GM19397 (cell line): ENCODE measurements at regions not wholly inside any gene's neighbourhood (a gene's known extent, or its start where the extent isn't known, plus 50 kb on each side); places are given as distances from the start of the nearest gene placed in this dataset.

Experiments used
- ATAC-seq: cut with Tn5 transposase; IDR thresholded peaks from one replicate; pipeline ENCODE4 v1.9.1; 2021; ENCODE audit warnings: mild to moderate bottlenecking, moderate library complexity; ENCODE audit not compliant: unreplicated experiment

DNA sequence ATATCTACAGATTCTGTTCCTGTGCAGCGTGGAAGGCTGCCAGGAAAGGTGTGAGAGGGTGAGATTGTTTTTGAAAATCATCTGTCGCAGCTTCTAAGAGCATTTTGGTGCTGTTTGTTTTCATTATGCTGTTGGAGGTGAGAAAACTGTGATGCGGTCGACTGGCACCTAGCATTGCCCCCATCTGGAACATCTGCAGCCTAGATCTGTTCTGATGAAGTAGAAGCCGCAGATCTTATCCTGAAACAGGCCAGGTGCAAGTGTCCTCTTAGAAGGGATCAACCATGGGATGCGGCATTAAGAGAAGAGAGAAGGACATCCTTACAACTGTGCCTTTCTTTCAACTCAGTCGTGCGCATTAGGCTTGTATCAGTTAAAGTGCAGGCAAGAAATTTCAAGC lies 167.3 kb downstream of the CDH26 start:
- ATAC-seq, result no peak

DNA sequence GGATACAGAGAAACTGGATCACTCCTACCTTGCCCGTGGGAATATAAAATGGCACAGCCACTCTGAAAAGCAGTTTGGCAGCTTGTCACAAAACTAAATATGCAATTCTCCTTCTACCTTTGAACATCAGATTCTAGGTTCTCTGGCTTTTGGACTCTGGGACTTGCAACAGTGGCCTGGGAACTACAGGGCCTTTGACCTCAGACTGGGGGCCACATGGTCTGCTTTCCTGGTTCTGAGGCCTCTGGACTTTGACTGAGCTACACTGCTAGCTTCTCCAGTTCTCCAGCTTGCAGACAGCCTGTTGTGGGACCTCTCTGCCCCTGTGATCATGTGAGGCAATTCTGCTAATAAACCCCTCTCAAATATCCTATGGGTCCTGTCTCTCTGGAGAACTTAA lies 168.8 kb downstream of the CDH26 start:
- ATAC-seq, result no peak

- no peak for ATAC-seq
Measured at GRCh38 chr20:60131375-60131774, 173.2 kb downstream of the CDH26 start.

GRCh38 chr20:60132162-60132826 lies 174.1 kb downstream of the CDH26 start:
- no peak for ATAC-seq

DNA sequence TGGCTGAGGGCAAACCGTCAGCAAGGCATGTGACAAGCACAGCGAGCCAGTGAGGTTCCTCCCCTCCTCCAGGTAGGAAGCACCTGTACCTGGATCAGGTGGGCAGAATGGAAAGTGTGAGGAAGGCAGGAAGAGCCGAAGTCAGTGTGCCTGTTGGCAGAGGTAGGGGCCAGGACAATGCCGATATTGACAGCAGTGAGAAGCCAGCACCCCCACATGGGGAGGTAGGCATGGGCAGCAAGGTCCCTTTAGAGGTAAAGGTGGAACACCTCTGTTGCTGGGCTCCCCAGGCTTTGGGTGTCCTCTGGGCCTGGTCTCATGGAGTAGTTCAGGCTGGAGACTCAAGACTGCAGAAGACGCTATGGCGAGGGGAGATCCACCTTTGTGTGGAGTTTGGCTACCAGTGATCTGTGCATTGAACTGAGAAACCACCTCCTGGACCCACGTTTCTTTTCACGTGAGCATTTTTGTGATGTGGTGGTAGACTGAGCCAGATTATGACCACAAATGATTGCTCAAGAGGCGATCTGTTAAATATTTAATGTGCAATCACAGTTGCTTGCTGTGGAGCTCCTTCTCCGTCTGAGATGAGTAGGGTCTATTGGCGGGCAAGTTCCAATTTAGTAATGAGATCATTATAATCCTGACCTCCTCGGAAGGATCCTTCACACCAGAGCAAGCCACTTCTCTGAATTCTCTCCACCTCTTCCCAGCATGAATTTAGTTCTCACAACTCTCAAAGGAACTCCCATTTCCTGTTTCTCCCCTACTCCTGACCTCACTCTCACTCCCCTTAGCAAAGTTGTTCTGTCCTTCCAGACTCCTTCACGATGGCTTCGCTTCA lies 174.8 kb downstream of the CDH26 start:
- no peak for ATAC-seq

- ATAC-seq, result no peak
Measured at GRCh38 chr20:60135276-60135675, 177.1 kb downstream of the CDH26 start.

DNA sequence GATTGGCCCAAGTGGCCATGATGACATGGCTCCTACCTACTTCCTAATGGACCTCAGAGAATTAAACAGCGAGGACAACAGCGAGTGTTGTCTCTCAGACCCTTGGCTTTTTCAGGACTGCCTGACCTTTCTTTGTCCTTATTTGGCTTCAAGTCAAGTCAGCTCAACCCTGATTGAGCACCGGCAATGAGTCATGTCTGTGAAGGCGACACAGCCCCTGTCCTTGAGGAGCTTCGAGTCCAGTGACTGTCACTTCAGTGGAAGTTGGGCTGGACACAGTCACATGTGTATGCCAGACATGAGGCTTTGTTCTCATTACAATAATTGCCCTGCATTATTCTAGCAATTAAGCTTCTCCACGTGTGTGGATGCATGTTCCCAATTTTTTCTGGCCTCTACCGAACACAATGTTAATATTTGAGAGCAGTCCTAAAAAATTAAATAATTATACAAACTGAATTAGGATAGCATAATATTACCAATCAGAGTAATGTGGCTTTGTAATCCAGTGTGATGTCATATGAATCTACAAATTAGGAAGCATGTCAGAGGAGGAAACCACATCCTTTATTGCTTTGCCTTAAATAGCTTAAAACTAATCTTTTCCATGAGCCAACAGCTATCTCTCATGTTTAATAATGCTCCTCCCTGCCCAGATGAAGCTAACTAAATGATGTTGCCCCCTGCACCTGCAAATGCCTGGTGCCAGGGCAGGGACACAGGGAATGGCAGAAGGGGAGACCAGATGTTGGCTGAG lies 178.6 kb downstream of the CDH26 start:
- ATAC-seq, result no peak

DNA sequence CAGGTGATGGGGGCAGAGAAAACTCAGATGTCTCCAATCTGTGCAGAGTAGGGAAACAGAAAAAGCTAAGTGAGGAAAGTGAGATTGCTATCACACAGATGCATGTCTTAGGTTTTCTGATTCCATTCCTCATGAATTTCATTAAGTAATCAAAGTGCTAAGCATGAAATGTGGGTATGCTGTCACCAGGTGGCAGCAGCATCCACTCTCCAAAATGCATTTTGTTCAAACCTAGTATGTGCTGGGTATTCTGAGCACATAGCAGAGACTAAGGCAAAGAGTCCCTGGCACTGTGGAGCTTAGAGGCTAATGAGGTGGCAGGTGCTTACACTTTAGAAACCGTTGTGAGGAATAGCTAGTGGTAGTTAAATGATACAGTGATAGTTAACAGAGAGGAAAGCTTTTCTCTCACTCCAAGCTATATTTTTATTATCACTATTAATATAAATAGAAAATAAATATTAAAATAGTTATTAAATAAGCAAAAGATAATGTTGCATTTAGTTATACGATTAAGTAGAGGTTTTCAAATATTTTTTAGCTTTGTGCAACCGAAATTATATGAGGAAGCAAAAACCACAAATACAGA lies 179.5 kb downstream of the CDH26 start:
- no peak for ATAC-seq

DNA sequence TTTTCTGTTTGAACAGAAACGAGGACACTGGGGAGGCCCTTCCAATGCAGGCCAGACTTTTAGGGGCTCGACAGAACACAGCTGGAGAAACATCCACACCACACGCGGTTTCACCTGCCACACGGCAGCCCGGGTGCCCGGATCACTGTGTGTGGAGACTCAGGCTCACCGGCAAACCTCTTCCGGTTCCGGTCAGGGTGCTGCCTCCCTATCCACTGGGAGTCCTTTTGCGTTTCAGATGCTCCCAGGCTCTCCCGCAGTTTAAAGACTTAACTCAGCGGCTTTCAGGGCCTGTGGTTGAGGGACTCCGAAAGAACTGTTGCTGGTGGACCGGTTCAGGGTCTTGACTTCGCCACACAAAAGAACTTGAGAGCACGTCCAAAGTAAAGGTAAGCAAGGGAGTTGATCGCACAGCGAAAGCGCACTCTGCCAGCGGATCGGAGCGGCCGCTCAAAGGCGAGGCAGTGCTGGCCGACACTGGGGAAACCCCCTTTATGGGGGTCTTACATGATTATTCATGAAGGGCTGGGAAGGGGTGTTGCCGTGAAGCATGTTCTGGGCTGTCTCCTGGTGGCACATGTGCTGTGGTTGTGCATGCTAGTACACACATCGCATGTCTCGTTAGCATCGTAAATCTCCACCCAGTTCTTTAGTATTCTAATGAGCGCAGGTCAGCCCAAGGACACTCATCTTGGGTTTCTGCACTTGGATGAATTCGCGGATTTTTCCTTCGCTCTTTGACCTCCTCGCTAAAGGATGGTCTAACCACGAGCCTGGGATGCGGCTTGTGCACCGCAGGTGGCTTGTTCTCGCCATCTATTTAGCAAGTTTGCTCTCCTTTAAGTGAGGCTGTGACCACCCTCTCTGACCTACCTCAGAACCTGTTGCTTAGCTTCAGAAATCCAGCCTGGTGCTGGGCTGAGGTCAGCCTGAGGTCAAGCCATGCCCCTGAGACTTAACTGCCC lies 180.3 kb downstream of the CDH26 start:
- ATAC-seq, result no peak

GRCh38 chr20:60139663-60140446 lies 181.6 kb downstream of the CDH26 start:
- no peak for ATAC-seq

DNA sequence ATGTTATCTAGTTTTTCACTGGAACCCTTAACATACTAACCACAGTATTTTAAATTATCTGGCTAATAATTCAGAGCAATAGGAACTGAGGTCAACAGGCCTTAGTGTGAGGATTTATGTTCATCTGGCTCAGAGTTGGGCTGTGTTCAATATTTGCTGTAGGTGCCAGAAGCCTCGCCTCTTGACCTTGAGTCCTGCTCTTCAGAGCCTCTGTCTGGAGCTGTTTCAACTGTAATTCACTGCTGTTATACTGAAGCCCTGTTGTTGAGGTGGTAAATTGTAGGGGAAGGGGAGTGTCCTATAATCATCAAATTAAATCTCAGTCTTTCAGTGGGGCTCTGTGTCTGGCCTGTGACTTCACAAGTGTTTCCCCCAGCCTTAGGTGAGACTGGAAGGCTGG lies 184.4 kb downstream of the CDH26 start:
- no peak for ATAC-seq

GRCh38 chr20:60143261-60143842 lies 185.1 kb downstream of the CDH26 start:
- ATAC-seq, result no peak

- no peak for ATAC-seq
Measured at GRCh38 chr20:60144404-60144803, 186.2 kb downstream of the CDH26 start.

DNA sequence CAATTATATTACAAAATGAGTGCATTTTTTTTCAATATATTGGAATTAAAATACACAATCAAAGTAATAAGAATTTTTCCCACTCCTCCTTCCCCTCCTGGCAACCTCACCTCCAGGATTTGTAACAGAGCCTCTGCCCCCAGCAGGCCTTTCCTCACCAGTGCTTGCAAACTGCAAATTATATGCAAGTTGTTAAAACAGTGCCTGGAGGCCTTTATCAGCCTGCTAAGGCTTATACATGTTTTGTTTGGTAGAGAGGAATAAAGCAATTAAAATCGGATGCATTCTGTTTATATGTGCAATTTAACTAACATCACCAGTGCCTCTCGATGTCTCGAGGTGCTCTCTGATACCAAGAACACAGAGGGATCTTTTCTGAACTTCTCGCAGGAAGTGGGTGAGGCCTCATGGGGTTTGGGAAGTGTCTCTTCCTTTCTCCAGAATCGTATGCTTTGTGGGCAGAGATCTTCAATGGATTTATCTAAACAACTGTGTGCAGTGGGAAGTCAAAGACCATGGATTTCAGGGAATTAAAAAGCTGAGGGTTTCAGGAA lies 186.8 kb downstream of the CDH26 start:
- ATAC-seq, result no peak

DNA sequence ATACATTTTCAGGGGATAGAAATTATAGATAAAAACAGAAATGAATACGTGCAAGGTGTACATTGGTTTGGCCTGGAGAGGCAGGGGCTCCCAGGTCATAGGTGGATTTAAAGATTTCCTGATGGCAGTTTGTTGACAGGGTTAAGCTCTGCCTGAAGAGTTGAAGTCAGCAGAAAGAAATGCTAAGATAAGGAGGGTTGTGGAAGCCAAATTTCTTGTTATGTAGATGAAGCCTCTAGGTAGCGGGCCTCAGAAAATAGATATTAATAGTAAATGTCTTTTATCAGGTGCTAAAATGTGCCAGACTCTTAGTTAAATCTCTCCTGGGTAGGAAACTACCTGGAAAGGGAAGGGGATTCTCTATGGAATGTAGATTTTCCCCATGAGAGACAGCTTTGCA lies 188.8 kb downstream of the CDH26 start:
- no peak for ATAC-seq

GRCh38 chr20:60148885-60149284 lies 190.7 kb downstream of the CDH26 start:
- ATAC-seq, result no peak

GRCh38 chr20:60152792-60153191 lies 194.6 kb downstream of the CDH26 start:
- no peak for ATAC-seq

GRCh38 chr20:60160451-60161145 lies 202.4 kb downstream of the CDH26 start:
- ATAC-seq, result no peak
